GM23338 (cell line): ENCODE measurements at regions not wholly inside any gene's neighbourhood (a gene's known extent, or its start where the extent isn't known, plus 50 kb on each side); places are given as distances from the start of the nearest gene placed in this dataset.

Source experiments
- ATAC-seq: fragments of 200-7000 bp; cut with Tn5 transposase; 3 replicates; pipeline ENCODE4 v1.9.1; 2020
- DNase-seq: peaks from one replicate; pipeline ENCODE4 v3.0.0-alpha.2; 2015; ENCODE audit warnings: low spot score
- H2AFZ ChIP-seq: fragments of 200-600 bp; sonication (generic); 2 replicates; pipeline ENCODE4 v1.8.0; 2016; ENCODE audit warnings: antibody characterized with exemption, mild to moderate bottlenecking, moderate library complexity
- H3F3A ChIP-seq: fragments of 200-600 bp; sonication (generic); replicated peaks from 2 replicates; pipeline ENCODE4 v1.8.0; 2017; ENCODE audit warnings: antibody characterized with exemption, mixed run types, low read depth
- H3K27ac ChIP-seq: fragments of 200-600 bp; sonication (generic); 2 replicates; pipeline ENCODE4 v1.6.1; 2016; ENCODE audit warnings: low read depth
- H3K27me3 ChIP-seq: fragments of 200-600 bp; sonication (generic); 2 replicates; pipeline ENCODE4 v1.8.0; 2016; ENCODE audit warnings: mild to moderate bottlenecking, mixed run types, moderate library complexity; ENCODE audit not compliant: insufficient read depth
- H3K36me3 ChIP-seq: fragments of 200-600 bp; sonication (generic); 2 replicates; pipeline ENCODE4 v1.8.0; 2016; ENCODE audit warnings: mild to moderate bottlenecking; ENCODE audit not compliant: insufficient read depth
- H3K4me1 ChIP-seq: fragments of 200-600 bp; sonication (generic); 2 replicates; pipeline ENCODE4 v1.8.0; 2016; ENCODE audit warnings: mild to moderate bottlenecking, moderate library complexity; ENCODE audit not compliant: insufficient read depth
- H3K4me2 ChIP-seq: fragments of 200-600 bp; sonication (generic); 2 replicates; pipeline ENCODE4 v1.7.1; 2017; ENCODE audit warnings: mixed run types
- H3K4me3 ChIP-seq: fragments of 200-600 bp; sonication (generic); 2 replicates; pipeline ENCODE4 v1.6.1; 2016; ENCODE audit warnings: mixed run types
- H3K79me2 ChIP-seq: fragments of 200-600 bp; sonication (generic); replicated peaks from 2 replicates; pipeline ENCODE4 v1.8.0; 2017; ENCODE audit warnings: mild to moderate bottlenecking; ENCODE audit not compliant: insufficient read depth
- H3K9me2 ChIP-seq: fragments of 200-600 bp; sonication (generic); 2 replicates; pipeline ENCODE4 v1.8.0; 2017; ENCODE audit not compliant: insufficient read depth
- H4K20me1 ChIP-seq: fragments of 200-600 bp; sonication (generic); replicated peaks from 2 replicates; pipeline ENCODE4 v1.8.0; 2017; ENCODE audit warnings: mild to moderate bottlenecking; ENCODE audit not compliant: insufficient read depth
- H3K27ac Mint-ChIP-seq: 2 replicates; pipeline ENCODE4 v1.8.0; 2020; ENCODE audit warnings: inconsistent platforms, mild to moderate bottlenecking, moderate library complexity, mixed read lengths
- H3K27me3 Mint-ChIP-seq: 3 replicates; pipeline ENCODE4 v1.8.0; 2022; ENCODE audit warnings: low read depth, mild to moderate bottlenecking, moderate library complexity, mixed read lengths, inconsistent platforms; ENCODE audit not compliant: insufficient read depth, poor library complexity
- H3K36me3 Mint-ChIP-seq: 3 replicates; pipeline ENCODE4 v1.8.0; 2021; ENCODE audit warnings: low read depth, mild to moderate bottlenecking, inconsistent platforms, moderate library complexity, mixed read lengths
- H3K4me1 Mint-ChIP-seq: 3 replicates; pipeline ENCODE4 v1.8.0; 2020; ENCODE audit warnings: mild to moderate bottlenecking, inconsistent platforms, mixed read lengths
- H3K4me3 Mint-ChIP-seq: 3 replicates; pipeline ENCODE4 v1.8.0; 2021; ENCODE audit warnings: moderate library complexity, mild to moderate bottlenecking, inconsistent platforms, mixed read lengths
- H3K9me3 Mint-ChIP-seq: 3 replicates; pipeline ENCODE4 v1.8.0; 2020; ENCODE audit warnings: moderate library complexity, mild to moderate bottlenecking, inconsistent platforms, mixed read lengths
- EZH2 ChIP-seq: fragments of 200-600 bp; sonication (generic); IDR thresholded peaks from one replicate; pipeline ENCODE4 v1.8.0; 2017; ENCODE audit warnings: antibody characterized with exemption, mild to moderate bottlenecking, low read depth; ENCODE audit not compliant: unreplicated experiment
- EZH2phosphoT487 ChIP-seq: fragments of 200-600 bp; sonication (generic); IDR thresholded peaks from one replicate; pipeline ENCODE4 v1.8.1; 2018; ENCODE audit warnings: antibody characterized with exemption; ENCODE audit not compliant: unreplicated experiment
- JUNB ChIP-seq: IDR thresholded peaks from one replicate; pipeline ENCODE4 v1.6.1; 2016; ENCODE audit warnings: antibody characterized with exemption; ENCODE audit not compliant: unreplicated experiment
- NANOG ChIP-seq: IDR thresholded peaks from 2 replicates; pipeline ENCODE4 v1.6.1; 2016; ENCODE audit warnings: antibody characterized with exemption, borderline replicate concordance
- POLR2AphosphoS5 ChIP-seq: IDR thresholded peaks from 2 replicates; pipeline ENCODE4 v1.6.1; 2016; ENCODE audit warnings: antibody characterized with exemption, low read depth
- STAT1 ChIP-seq: IDR thresholded peaks from one replicate; pipeline ENCODE4 v1.6.1; 2016; ENCODE audit warnings: antibody characterized with exemption; ENCODE audit not compliant: unreplicated experiment
- ZNF114 ChIP-seq: fragments of 250-450 bp; sonication (Bioruptor Pico); IDR thresholded peaks from 2 replicates; pipeline ENCODE4 v1.5.0; 2020; ENCODE audit warnings: mild to moderate bottlenecking, moderate library complexity
- TF ChIP-seq, protein P1 (sequence below): fragments of 250-450 bp; sonication (Bioruptor Pico); IDR thresholded peaks from 2 replicates; pipeline ENCODE4 v1.5.0; 2020; ENCODE audit warnings: mild to moderate bottlenecking, moderate library complexity
- TF ChIP-seq, protein P2 (sequence below), 2 experiments: fragments of 200-600 bp in 1 of 2; sonication (generic) in 1 of 2; conservative IDR thresholded peaks; 2 replicates each; pipeline versions ENCODE4 v1.5.1 to v1.6.1; 2016 to 2017; ENCODE audit warnings: antibody characterized with exemption in 2 of 2, low read depth in 2 of 2, mild to moderate bottlenecking in 2 of 2, moderate library complexity in 1 of 2

DNA sequence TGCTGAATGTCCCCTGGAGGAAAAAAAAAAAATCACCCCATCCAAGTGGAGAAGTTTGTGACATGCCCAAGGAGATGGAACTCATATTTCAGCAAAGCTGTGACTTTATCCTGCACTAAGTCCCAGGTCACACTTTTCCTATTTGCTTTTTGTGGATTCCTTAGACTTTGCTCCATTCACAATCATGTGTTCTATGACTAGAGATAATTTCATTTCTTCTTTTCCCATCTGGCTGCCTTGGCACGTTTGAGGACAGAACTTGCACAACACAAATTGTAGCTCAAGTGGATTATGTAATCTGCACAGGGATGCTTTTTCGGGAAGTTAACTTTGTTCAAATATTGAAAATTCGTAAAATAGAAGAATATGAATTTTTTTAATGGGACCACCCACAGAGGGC is 100.7 kb upstream of the PTPN1 start:
- no peak for TF ChIP-seq EZH2
- TF ChIP-seq STAT1, result no peak
- TF ChIP-seq, protein P1, sequence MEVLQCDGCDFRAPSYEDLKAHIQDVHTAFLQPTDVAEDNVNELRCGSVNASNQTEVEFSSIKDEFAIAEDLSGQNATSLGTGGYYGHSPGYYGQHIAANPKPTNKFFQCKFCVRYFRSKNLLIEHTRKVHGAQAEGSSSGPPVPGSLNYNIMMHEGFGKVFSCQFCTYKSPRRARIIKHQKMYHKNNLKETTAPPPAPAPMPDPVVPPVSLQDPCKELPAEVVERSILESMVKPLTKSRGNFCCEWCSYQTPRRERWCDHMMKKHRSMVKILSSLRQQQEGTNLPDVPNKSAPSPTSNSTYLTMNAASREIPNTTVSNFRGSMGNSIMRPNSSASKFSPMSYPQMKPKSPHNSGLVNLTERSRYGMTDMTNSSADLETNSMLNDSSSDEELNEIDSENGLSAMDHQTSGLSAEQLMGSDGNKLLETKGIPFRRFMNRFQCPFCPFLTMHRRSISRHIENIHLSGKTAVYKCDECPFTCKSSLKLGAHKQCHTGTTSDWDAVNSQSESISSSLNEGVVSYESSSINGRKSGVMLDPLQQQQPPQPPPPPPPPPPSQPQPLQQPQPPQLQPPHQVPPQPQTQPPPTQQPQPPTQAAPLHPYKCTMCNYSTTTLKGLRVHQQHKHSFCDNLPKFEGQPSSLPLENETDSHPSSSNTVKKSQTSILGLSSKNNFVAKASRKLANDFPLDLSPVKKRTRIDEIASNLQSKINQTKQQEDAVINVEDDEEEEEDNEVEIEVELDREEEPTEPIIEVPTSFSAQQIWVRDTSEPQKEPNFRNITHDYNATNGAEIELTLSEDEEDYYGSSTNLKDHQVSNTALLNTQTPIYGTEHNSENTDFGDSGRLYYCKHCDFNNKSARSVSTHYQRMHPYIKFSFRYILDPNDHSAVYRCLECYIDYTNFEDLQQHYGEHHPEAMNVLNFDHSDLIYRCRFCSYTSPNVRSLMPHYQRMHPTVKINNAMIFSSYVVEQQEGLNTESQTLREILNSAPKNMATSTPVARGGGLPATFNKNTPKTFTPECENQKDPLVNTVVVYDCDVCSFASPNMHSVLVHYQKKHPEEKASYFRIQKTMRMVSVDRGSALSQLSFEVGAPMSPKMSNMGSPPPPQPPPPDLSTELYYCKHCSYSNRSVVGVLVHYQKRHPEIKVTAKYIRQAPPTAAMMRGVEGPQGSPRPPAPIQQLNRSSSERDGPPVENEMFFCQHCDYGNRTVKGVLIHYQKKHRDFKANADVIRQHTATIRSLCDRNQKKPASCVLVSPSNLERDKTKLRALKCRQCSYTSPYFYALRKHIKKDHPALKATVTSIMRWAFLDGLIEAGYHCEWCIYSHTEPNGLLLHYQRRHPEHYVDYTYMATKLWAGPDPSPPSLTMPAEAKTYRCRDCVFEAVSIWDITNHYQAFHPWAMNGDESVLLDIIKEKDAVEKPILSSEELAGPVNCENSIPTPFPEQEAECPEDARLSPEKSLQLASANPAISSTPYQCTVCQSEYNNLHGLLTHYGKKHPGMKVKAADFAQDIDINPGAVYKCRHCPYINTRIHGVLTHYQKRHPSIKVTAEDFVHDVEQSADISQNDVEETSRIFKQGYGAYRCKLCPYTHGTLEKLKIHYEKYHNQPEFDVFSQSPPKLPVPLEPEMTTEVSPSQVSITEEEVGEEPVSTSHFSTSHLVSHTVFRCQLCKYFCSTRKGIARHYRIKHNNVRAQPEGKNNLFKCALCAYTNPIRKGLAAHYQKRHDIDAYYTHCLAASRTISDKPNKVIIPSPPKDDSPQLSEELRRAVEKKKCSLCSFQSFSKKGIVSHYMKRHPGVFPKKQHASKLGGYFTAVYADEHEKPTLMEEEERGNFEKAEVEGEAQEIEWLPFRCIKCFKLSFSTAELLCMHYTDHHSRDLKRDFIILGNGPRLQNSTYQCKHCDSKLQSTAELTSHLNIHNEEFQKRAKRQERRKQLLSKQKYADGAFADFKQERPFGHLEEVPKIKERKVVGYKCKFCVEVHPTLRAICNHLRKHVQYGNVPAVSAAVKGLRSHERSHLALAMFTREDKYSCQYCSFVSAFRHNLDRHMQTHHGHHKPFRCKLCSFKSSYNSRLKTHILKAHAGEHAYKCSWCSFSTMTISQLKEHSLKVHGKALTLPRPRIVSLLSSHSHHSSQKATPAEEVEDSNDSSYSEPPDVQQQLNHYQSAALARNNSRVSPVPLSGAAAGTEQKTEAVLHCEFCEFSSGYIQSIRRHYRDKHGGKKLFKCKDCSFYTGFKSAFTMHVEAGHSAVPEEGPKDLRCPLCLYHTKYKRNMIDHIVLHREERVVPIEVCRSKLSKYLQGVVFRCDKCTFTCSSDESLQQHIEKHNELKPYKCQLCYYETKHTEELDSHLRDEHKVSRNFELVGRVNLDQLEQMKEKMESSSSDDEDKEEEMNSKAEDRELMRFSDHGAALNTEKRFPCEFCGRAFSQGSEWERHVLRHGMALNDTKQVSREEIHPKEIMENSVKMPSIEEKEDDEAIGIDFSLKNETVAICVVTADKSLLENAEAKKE (CRISPR knock-in tag), result no peak
- no peak for TF ChIP-seq NANOG
- TF ChIP-seq EZH2phosphoT487, result no peak
- no peak for TF ChIP-seq ZNF114 (CRISPR knock-in tag)
- TF ChIP-seq, protein P2, sequence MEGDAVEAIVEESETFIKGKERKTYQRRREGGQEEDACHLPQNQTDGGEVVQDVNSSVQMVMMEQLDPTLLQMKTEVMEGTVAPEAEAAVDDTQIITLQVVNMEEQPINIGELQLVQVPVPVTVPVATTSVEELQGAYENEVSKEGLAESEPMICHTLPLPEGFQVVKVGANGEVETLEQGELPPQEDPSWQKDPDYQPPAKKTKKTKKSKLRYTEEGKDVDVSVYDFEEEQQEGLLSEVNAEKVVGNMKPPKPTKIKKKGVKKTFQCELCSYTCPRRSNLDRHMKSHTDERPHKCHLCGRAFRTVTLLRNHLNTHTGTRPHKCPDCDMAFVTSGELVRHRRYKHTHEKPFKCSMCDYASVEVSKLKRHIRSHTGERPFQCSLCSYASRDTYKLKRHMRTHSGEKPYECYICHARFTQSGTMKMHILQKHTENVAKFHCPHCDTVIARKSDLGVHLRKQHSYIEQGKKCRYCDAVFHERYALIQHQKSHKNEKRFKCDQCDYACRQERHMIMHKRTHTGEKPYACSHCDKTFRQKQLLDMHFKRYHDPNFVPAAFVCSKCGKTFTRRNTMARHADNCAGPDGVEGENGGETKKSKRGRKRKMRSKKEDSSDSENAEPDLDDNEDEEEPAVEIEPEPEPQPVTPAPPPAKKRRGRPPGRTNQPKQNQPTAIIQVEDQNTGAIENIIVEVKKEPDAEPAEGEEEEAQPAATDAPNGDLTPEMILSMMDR (conservative IDR thresholded peaks at IDR 0.05; ENCODE audit: low read depth in 2 of 2), result no peak
- no peak for TF ChIP-seq POLR2AphosphoS5
- no peak for TF ChIP-seq JUNB
- DNase-seq (no peak), ATAC-seq (no peak)
- H3K9me2 ChIP-seq, result no peaks in the 10 kb centered on the region
- H3K4me3 Mint-ChIP-seq, result no peak overlapping the region
- H3K9me3 Mint-ChIP-seq, result peaks cover 22% of the 10 kb centered on the region
- H3F3A ChIP-seq, result no peaks in the 10 kb centered on the region
- H3K4me1 Mint-ChIP-seq, result peaks cover 13% of the 10 kb centered on the region
- H3K36me3 ChIP-seq, result no peaks in the 10 kb centered on the region
- H3K79me2 ChIP-seq, result no peaks in the 10 kb centered on the region
- H3K27ac Mint-ChIP-seq, result no peak overlapping the region
- no peak overlapping the region for H2AFZ ChIP-seq
- no peaks in the 10 kb centered on the region for H3K27me3 ChIP-seq
- H3K4me3 ChIP-seq, result no peak overlapping the region
- H4K20me1 ChIP-seq, result no peaks in the 10 kb centered on the region
- H3K36me3 Mint-ChIP-seq, result peaks cover 10% of the 10 kb centered on the region; the same call in 2 of the 3 replicates
- H3K4me2 ChIP-seq, result no peak overlapping the region
- H3K27ac ChIP-seq, result no peak overlapping the region
- H3K27me3 Mint-ChIP-seq, result peaks cover 19% of the 10 kb centered on the region
- H3K4me1 ChIP-seq, result peaks cover 9% of the 10 kb centered on the region
